Uterus (tissue), 2 donors: ENCODE measurements at regions not wholly inside any gene's neighbourhood (a gene's known extent, or its start where the extent isn't known, plus 50 kb on each side); places are given as distances from the start of the nearest gene placed in this dataset.

ENCODE experiments used
- POLR2A ChIP-seq, 2 donors: fragments of 450-650 bp; IDR thresholded peaks; one replicate each; pipeline ENCODE4 v1.6.1; 2016; ENCODE audit warnings: antibody characterized with exemption in 2 of 2, mild to moderate bottlenecking in 1 of 2, moderate library complexity in 1 of 2
- TF ChIP-seq, protein P1 (sequence below), 4 experiments: fragments of 200-600 bp in 2 of 4; fragments of 450-650 bp in 2 of 4; sonication (generic) in 2 of 4; IDR thresholded peaks; one replicate each; pipeline ENCODE4 v1.5.1; 2016 to 2019; ENCODE audit warnings: antibody characterized with exemption in 4 of 4, mild to moderate bottlenecking in 2 of 4, moderate library complexity in 1 of 4

DNA sequence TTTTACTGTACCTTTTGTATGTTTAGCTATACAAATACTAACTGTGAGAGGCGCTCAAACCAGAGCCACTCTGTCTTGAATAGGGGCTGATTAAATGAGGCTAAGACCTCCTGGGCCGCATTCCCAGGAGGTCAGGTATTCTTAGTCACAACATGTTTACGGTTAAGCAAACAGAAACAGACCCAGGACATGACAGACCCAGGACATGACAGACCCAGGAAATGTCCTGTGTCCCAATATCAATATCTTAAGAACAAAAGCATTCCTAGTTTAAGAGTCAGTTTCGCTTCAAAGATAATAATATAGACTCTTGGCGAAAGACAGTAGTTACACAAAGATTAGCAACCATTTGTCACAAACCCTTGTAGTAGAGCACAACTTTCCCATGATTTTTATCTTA lies 304.5 kb downstream of the CCSER2 start:
- TF ChIP-seq, protein P1, sequence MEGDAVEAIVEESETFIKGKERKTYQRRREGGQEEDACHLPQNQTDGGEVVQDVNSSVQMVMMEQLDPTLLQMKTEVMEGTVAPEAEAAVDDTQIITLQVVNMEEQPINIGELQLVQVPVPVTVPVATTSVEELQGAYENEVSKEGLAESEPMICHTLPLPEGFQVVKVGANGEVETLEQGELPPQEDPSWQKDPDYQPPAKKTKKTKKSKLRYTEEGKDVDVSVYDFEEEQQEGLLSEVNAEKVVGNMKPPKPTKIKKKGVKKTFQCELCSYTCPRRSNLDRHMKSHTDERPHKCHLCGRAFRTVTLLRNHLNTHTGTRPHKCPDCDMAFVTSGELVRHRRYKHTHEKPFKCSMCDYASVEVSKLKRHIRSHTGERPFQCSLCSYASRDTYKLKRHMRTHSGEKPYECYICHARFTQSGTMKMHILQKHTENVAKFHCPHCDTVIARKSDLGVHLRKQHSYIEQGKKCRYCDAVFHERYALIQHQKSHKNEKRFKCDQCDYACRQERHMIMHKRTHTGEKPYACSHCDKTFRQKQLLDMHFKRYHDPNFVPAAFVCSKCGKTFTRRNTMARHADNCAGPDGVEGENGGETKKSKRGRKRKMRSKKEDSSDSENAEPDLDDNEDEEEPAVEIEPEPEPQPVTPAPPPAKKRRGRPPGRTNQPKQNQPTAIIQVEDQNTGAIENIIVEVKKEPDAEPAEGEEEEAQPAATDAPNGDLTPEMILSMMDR (IDR thresholded peaks at IDR 0.05) = no peak
- TF ChIP-seq POLR2A (IDR thresholded peaks at IDR 0.05) = no peak
